ENCODE measurements at regions not wholly inside any gene's neighbourhood (a gene's known extent, or its start where the extent isn't known, plus 50 kb on each side); places are given as distances from the start of the nearest gene placed in this dataset.
A peak's percentile ranks its signal among the peaks of the same experiment; 100 is the strongest.

DNA sequence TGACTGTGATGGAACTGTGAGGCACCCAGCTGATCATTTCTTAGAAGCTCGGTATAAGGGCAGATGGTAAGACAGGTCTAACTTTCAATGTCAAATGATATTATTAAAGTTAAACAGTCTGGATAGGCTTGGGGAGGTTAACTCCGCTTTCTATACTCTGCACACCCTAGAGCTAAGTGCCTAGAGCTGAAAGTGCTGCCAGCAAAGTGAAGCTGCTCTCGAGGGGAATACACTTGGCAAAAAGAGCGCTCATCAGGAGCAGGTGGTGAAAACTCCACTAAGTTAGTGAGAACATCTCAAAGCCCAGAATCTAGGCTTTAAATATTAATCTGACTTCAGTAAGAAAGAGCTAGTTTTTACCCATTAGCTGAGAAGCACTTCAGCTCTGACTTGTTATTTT lies 349.6 kb upstream of the SLC30A5 start:
- H3K9ac ChIP-seq = no peak overlapping the region
- H3K27me3 ChIP-seq = peaks cover 15% of the 10 kb centered on the region; the same call in 1 of the 2 replicates
- no peak overlapping the region for H3K4me2 ChIP-seq
- H3K9me3 ChIP-seq = no peaks in the 10 kb centered on the region
- H3K36me3 ChIP-seq = no peaks in the 10 kb centered on the region
- no peaks in the 10 kb centered on the region for H4K20me1 ChIP-seq
- H3K4me1 ChIP-seq = peaks cover 20% of the 10 kb centered on the region
- H3K27ac ChIP-seq = no peak overlapping the region
- no peak overlapping the region for H3K4me3 ChIP-seq
- no peak for TF ChIP-seq Cebpa-rat (IDR thresholded peaks at IDR 0.05)

DNA sequence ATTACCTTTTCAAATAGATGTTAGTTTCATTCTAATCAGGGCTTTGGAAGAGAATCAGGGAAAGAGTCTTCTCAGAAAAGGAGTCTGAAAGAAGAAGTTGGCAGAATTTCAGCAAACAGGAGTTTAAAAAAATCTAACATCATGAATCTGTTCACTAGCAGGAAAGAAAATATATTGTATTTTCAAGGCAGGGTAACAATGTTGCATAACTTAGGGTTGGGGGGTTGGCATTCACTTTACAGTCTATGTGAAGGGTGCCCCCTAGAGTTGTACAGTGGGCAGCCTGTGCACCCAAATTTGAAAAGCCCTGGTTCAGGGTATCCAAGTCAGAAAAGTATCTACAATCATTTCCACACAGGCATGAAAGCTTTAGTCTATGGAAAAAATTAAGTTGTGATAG lies 348.4 kb upstream of the SLC30A5 start:
- Histone ChIP-seq H3K4me3 (no peak overlapping the region), H3K27ac (no peak overlapping the region), H3K9me3 (no peaks in the 10 kb centered on the region), H3K9ac (no peak overlapping the region), H3K4me1 (peaks cover 8% of the 10 kb centered on the region), H3K27me3 (peaks cover 12% of the 10 kb centered on the region; the same call in 1 of the 2 replicates), H4K20me1 (no peaks in the 10 kb centered on the region), H3K4me2 (no peak overlapping the region), H3K36me3 (no peaks in the 10 kb centered on the region)
- no peak for TF ChIP-seq Cebpa-rat (IDR thresholded peaks at IDR 0.05)

DNA sequence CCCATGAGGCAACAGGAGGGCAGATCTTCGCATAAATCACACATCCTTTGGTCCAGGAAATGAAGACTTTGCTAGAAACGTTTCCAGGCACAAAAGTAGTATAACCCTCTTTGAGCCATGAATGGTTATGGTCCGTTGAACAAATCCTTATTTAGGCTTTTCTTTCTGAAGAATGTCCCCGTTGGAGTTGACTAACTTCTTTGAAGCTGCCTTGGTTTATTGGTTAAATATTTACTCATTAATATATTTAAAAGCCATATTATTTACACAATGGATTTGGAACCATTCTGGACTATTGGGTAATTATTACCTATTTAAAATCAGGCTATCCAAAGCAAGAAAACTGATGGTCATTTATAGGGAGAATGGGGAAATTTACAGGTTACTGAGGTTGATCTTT lies 347.6 kb upstream of the SLC30A5 start:
- H4K20me1 ChIP-seq = no peaks in the 10 kb centered on the region
- no peak overlapping the region for H3K9ac ChIP-seq
- no peak for TF ChIP-seq Cebpa-rat (IDR thresholded peaks at IDR 0.05)
- peak overlapping the region; percentile 22; the same call in 1 of the 2 replicates for H3K4me2 ChIP-seq
- peaks cover 7% of the 10 kb centered on the region for H3K4me1 ChIP-seq
- H3K36me3 ChIP-seq = no peaks in the 10 kb centered on the region
- H3K27me3 ChIP-seq = peaks cover 6% of the 10 kb centered on the region; the same call in 1 of the 2 replicates
- H3K9me3 ChIP-seq = no peaks in the 10 kb centered on the region
- H3K27ac ChIP-seq = no peak overlapping the region
- H3K4me3 ChIP-seq = no peak overlapping the region

DNA sequence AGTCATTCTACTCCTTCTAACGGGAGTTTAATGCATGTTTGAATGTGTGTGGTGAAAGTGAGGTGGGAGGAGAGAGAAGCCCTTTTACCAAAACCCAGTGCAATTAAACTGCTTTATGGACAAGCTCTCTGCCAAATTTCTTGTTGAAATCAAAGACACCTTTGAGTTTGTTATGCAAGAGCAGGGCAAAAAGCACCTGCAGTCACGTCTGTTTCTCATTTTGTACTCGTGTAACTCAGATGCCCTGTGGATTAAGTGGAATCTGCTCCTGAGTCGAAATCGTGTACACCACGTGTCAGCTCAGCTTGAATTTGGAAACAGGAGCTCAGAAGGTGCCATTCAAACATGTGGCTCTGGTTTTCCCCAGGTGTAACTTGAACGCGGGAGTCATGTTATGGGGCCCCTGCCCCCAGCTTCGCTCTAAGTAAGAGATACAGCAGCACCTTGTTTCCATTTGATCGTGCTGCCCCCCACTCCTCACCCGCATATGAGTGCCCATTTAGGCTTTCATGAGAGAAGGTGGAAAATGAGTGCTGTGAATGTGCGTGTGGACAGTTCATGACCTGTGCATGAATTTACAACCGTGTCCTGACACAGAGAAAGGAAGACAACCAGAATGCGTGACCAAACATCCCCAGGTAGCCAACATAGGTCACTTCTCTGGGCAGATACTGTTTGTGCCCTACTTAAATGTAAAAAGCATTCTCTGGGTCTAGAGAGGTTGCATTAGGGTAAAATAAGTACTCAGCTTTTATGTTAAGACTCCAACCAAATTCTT lies 347.0 kb upstream of the SLC30A5 start:
- H3K36me3 ChIP-seq = no peaks in the 10 kb centered on the region
- peaks cover 7% of the 10 kb centered on the region for H3K4me1 ChIP-seq
- H3K27ac ChIP-seq = no peak overlapping the region
- H3K4me3 ChIP-seq = no peak overlapping the region
- no peak overlapping the region for H3K9ac ChIP-seq
- no peaks in the 10 kb centered on the region for H3K27me3 ChIP-seq
- H3K9me3 ChIP-seq = no peaks in the 10 kb centered on the region
- H4K20me1 ChIP-seq = no peaks in the 10 kb centered on the region
- no peak overlapping the region for H3K4me2 ChIP-seq
- no peak for TF ChIP-seq Cebpa-rat (IDR thresholded peaks at IDR 0.05)

DNA sequence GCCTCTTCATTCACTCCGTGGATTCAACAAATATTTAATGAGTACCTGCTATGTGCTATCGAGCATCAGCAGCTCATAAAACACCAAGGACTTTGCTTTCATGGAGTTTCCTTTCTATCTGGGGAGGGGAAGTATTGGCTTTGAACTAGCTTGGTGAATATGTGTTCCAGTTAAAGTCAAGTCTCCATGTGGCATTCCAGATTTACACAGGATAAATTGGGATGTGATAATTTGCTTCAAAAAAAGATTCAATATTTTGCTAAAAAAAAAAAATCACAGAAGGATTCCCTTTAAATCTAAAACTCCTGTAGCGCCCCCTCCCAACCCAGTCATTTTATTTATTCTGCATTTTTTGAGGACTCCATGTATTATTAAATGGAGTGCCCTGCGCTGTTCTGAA lies 346.3 kb upstream of the SLC30A5 start:
- no peak for TF ChIP-seq Cebpa-rat (IDR thresholded peaks at IDR 0.05)

DNA sequence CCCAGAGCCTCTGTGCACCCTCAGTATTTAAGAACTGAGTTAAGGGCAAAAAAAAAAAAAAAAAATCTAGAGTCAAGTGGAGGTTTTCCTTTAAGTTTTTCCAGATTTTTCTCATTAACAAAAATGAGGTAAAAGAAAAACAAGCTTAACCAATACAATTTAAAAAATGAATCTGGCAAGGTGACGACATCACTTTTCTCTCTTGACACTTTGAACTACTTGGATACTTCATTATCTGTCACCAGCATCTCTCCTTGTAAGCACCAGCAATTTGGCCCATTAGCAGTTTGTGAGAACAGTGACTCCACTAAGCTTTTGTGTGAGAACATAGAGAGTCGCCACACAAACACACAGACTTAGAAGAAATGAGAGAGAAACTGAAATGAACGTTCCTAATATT lies 345.7 kb upstream of the SLC30A5 start:
- no peak overlapping the region for H3K4me2 ChIP-seq
- H3K36me3 ChIP-seq = no peaks in the 10 kb centered on the region
- H4K20me1 ChIP-seq = no peaks in the 10 kb centered on the region
- H3K4me1 ChIP-seq = peaks cover 7% of the 10 kb centered on the region
- H3K27ac ChIP-seq = no peak overlapping the region
- no peak for TF ChIP-seq Cebpa-rat (IDR thresholded peaks at IDR 0.05)
- no peaks in the 10 kb centered on the region for H3K9me3 ChIP-seq
- H3K27me3 ChIP-seq = no peaks in the 10 kb centered on the region
- H3K4me3 ChIP-seq = no peak overlapping the region
- no peak overlapping the region for H3K9ac ChIP-seq

More for the DNA sequence above, 346.3 kb upstream of the SLC30A5 start:
- Histone ChIP-seq H3K4me1 (peaks cover 7% of the 10 kb centered on the region), H4K20me1 (no peaks in the 10 kb centered on the region), H3K27ac (no peak overlapping the region), H3K4me3 (no peak overlapping the region), H3K27me3 (no peaks in the 10 kb centered on the region), H3K4me2 (no peak overlapping the region), H3K9ac (no peak overlapping the region), H3K36me3 (no peaks in the 10 kb centered on the region), H3K9me3 (no peaks in the 10 kb centered on the region)

DNA sequence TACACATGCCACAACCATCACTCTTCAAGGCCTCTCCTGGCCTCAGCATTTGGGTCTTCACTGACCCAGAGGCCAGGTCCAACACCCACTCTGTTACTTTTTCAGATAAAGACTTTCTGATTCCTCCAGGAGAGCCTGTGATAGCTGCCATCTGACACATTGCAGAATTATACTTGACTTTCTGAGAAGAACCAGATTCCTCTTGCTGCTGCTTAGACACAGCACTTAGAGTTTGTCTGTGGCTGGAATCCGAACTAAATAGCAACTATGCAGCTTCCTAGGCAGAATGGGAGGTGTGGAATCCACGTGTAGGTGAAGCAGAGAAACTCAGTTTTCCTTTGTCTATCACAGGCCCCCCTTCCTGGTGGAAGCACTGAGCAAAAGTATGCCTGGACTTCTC lies 344.7 kb upstream of the SLC30A5 start:
- Histone ChIP-seq H3K27me3 (no peaks in the 10 kb centered on the region), H4K20me1 (no peaks in the 10 kb centered on the region), H3K4me3 (no peak overlapping the region), H3K9me3 (no peaks in the 10 kb centered on the region), H3K27ac (no peak overlapping the region), H3K9ac (no peak overlapping the region), H3K4me1 (peaks cover 7% of the 10 kb centered on the region), H3K36me3 (no peaks in the 10 kb centered on the region), H3K4me2 (no peak overlapping the region)
- no peak for TF ChIP-seq Cebpa-rat (IDR thresholded peaks at IDR 0.05)

DNA sequence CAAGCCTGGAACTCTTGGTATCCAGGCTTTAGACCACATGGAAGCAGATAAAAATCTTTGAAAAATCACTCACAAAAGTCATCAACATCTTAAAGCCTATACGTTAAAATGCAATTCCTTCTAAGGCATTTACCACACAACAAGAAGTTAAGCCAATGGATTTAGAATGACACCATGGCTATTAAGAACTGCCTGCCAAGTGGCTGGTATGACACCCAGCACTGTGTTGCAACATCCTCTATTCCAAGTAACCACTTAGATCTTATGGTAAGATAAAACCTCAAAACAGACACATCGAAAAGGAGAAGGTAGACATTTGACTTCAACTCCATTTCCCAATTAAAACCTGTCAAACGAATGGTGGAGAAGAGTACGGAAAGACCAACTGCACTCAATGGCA lies 344.2 kb upstream of the SLC30A5 start:
- no peak overlapping the region for H3K4me2 ChIP-seq
- no peak for TF ChIP-seq Cebpa-rat (IDR thresholded peaks at IDR 0.05)
- H3K4me1 ChIP-seq = peaks cover 7% of the 10 kb centered on the region
- no peak overlapping the region for H3K4me3 ChIP-seq
- no peaks in the 10 kb centered on the region for H4K20me1 ChIP-seq
- no peak overlapping the region for H3K9ac ChIP-seq
- H3K27ac ChIP-seq = no peak overlapping the region
- H3K36me3 ChIP-seq = no peaks in the 10 kb centered on the region
- no peaks in the 10 kb centered on the region for H3K9me3 ChIP-seq
- no peaks in the 10 kb centered on the region for H3K27me3 ChIP-seq

DNA sequence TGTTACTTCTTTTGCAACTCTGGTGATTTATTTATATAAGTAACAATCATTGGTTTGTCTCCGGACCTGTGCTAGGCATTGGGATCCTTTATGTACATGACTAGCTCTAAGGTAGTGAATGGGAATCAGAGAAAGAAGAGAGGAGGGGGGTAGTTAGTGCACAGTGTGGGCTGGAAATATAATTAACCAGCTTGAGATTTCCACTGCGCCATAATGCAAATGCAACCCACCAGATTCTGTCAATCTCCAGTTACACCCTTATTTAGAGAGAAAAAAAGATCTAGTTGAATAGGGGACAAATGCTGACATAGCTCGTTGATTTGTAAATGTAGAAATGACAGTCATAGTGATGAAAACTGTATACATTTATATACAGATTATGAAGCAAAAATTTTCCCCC lies 342.2 kb upstream of the SLC30A5 start:
- Histone ChIP-seq H4K20me1 (no peaks in the 10 kb centered on the region), H3K4me1 (no peaks in the 10 kb centered on the region), H3K27me3 (no peaks in the 10 kb centered on the region), H3K9ac (no peak overlapping the region), H3K36me3 (no peaks in the 10 kb centered on the region), H3K4me2 (no peak overlapping the region), H3K9me3 (no peaks in the 10 kb centered on the region), H3K27ac (no peak overlapping the region), H3K4me3 (no peak overlapping the region)
- no peak for TF ChIP-seq Cebpa-rat (IDR thresholded peaks at IDR 0.05)

DNA sequence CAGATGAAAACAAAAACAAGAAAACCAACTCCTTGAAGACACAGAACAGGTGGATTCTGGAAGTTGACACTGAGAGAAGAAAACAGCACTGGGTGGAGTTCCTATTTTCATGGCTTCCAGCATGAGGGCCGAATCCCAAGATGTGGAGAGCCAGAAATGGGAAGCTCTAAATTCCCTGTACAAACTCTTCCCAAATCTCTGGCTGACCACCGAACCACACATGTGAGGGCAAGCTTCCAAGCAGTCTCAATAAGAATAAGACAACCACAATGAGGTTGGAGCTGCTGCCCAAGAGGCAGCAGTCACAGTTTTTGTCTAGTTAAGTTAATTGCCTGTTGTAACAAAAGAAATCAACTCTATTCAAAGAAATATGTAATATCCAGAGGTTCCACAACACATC lies 339.3 kb upstream of the SLC30A5 start:
- Histone ChIP-seq H3K27me3 (no peaks in the 10 kb centered on the region), H3K4me1 (peaks cover 5% of the 10 kb centered on the region; the same call in 1 of the 2 replicates), H4K20me1 (no peaks in the 10 kb centered on the region), H3K27ac (no peak overlapping the region), H3K9me3 (no peaks in the 10 kb centered on the region), H3K4me3 (no peak overlapping the region), H3K36me3 (no peaks in the 10 kb centered on the region), H3K4me2 (no peak overlapping the region), H3K9ac (no peak overlapping the region)
- TF ChIP-seq Cebpa-rat (IDR thresholded peaks at IDR 0.05) = no peak
